ENCODE measurements at regions not wholly inside any gene's neighbourhood (a gene's known extent, or its start where the extent isn't known, plus 50 kb on each side); places are given as distances from the start of the nearest gene placed in this dataset.

DNA sequence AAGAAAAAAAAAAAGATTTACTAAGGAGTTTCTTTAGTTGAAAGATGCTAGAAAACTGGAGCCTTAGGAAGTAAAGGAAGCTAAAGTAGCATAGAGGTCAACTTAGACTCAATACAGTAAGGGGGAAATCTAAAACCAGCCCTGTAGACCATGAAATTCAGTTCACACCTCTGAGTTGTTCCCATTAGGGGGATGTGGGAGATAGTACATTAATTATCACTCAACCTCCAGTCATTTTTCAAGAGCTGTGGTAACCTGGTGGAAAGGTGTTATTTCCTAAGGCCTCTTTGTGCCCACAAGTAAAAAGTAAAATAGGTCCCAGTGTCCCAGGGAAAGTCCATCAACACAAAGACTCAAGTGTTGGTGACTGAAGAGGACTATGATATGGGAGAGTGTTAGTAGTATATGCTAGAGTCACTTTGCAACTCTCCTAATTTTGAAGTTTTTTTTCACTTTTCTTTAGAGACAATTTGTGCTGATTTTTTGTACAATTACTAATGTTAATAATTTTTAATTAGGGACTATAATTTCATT, 1274.4 kb upstream of the EPHA6 start:
- TF ChIP-seq CTCF (conservative IDR thresholded peaks at IDR 0.05; ENCODE audit: low read depth in 2 of 2) = no peak
- no peak for TF ChIP-seq POLR2AphosphoS5 (IDR thresholded peaks at IDR 0.05; ENCODE audit: low read depth)
- TF ChIP-seq, protein P1, sequence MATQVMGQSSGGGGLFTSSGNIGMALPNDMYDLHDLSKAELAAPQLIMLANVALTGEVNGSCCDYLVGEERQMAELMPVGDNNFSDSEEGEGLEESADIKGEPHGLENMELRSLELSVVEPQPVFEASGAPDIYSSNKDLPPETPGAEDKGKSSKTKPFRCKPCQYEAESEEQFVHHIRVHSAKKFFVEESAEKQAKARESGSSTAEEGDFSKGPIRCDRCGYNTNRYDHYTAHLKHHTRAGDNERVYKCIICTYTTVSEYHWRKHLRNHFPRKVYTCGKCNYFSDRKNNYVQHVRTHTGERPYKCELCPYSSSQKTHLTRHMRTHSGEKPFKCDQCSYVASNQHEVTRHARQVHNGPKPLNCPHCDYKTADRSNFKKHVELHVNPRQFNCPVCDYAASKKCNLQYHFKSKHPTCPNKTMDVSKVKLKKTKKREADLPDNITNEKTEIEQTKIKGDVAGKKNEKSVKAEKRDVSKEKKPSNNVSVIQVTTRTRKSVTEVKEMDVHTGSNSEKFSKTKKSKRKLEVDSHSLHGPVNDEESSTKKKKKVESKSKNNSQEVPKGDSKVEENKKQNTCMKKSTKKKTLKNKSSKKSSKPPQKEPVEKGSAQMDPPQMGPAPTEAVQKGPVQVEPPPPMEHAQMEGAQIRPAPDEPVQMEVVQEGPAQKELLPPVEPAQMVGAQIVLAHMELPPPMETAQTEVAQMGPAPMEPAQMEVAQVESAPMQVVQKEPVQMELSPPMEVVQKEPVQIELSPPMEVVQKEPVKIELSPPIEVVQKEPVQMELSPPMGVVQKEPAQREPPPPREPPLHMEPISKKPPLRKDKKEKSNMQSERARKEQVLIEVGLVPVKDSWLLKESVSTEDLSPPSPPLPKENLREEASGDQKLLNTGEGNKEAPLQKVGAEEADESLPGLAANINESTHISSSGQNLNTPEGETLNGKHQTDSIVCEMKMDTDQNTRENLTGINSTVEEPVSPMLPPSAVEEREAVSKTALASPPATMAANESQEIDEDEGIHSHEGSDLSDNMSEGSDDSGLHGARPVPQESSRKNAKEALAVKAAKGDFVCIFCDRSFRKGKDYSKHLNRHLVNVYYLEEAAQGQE (IDR thresholded peaks at IDR 0.05; ENCODE audit: unreplicated experiment) = no peak
- TF ChIP-seq EZH2 (IDR thresholded peaks at IDR 0.05; ENCODE audit: low read depth, unreplicated experiment) = no peak
- no peak for TF ChIP-seq CREB1 (CRISPR knock-in tag; IDR thresholded peaks at IDR 0.05; ENCODE audit: low read depth)
- no peak for TF ChIP-seq EZH2phosphoT487 (IDR thresholded peaks at IDR 0.05; ENCODE audit: unreplicated experiment)
- TF ChIP-seq ZNF462 (CRISPR knock-in tag; IDR thresholded peaks at IDR 0.05) = no peak
- no peak for TF ChIP-seq NANOG (IDR thresholded peaks at IDR 0.05; ENCODE audit: borderline replicate concordance)
- TF ChIP-seq ZNF114 (CRISPR knock-in tag; IDR thresholded peaks at IDR 0.05) = no peak
- TF ChIP-seq STAT1 (IDR thresholded peaks at IDR 0.05; ENCODE audit: unreplicated experiment) = no peak
- TF ChIP-seq JUNB (IDR thresholded peaks at IDR 0.05; ENCODE audit: unreplicated experiment) = no peak
- TF ChIP-seq, protein P2, sequence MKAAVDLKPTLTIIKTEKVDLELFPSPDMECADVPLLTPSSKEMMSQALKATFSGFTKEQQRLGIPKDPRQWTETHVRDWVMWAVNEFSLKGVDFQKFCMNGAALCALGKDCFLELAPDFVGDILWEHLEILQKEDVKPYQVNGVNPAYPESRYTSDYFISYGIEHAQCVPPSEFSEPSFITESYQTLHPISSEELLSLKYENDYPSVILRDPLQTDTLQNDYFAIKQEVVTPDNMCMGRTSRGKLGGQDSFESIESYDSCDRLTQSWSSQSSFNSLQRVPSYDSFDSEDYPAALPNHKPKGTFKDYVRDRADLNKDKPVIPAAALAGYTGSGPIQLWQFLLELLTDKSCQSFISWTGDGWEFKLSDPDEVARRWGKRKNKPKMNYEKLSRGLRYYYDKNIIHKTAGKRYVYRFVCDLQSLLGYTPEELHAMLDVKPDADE (IDR thresholded peaks at IDR 0.05) = no peak

Data from GM23338 (cell line).